Loucy (cell line): ENCODE measurements at regions not wholly inside any gene's neighbourhood (a gene's known extent, or its start where the extent isn't known, plus 50 kb on each side); places are given as distances from the start of the nearest gene placed in this dataset.
"Not testable (repeated sequence)": the region's sequence is repeated elsewhere in the genome, so short reads cannot be mapped to it uniquely, and the experiment has no call there.

ENCODE experiments used
- H2AFZ ChIP-seq: fragments of 200-600 bp; sonication (generic); 2 replicates; pipeline ENCODE4 v1.6.0; 2016; ENCODE audit warnings: antibody characterized with exemption, mild to moderate bottlenecking, low read length, moderate library complexity
- H3F3A ChIP-seq: fragments of 200-600 bp; 2 replicates; pipeline ENCODE4 v1.6.0; 2016; ENCODE audit warnings: antibody characterized with exemption, low read depth, mild to moderate bottlenecking
- H3K27me3 ChIP-seq: fragments of 200-600 bp; sonication (generic); 2 replicates; pipeline ENCODE4 v1.6.1; 2014; ENCODE audit warnings: low read length, mild to moderate bottlenecking; ENCODE audit not compliant: insufficient read depth, poor library complexity, severe bottlenecking
- H3K36me3 ChIP-seq: fragments of 200-600 bp; sonication (generic); 2 replicates; pipeline ENCODE4 v1.6.1; 2016; ENCODE audit warnings: low read length; ENCODE audit not compliant: insufficient read depth
- H3K4me1 ChIP-seq: fragments of 200-600 bp; sonication (generic); 2 replicates; pipeline ENCODE4 v1.5.1; 2014; ENCODE audit warnings: low read length, mild to moderate bottlenecking; ENCODE audit not compliant: insufficient read depth, poor library complexity, severe bottlenecking
- H3K4me2 ChIP-seq: fragments of 200-600 bp; sonication (generic); 2 replicates; pipeline ENCODE4 v1.6.0; 2014; ENCODE audit warnings: antibody characterized with exemption, low read length, low read depth, mild to moderate bottlenecking; ENCODE audit not compliant: poor library complexity, severe bottlenecking
- H3K4me3 ChIP-seq: fragments of 200-600 bp; sonication (generic); 2 replicates; pipeline ENCODE4 v1.5.1; 2014; ENCODE audit warnings: low read length, mild to moderate bottlenecking, mixed read lengths; ENCODE audit not compliant: poor library complexity, severe bottlenecking
- H3K79me2 ChIP-seq: fragments of 200-600 bp; sonication (generic); 2 replicates; pipeline ENCODE4 v1.6.1; 2014; ENCODE audit warnings: low read length; ENCODE audit not compliant: insufficient read depth
- H3K9ac ChIP-seq: fragments of 200-600 bp; sonication (generic); 2 replicates; pipeline ENCODE4 v1.6.0; 2014; ENCODE audit warnings: mild to moderate bottlenecking, low read depth, low read length, moderate library complexity; ENCODE audit not compliant: poor library complexity, severe bottlenecking
- H3K9me2 ChIP-seq: fragments of 200-600 bp; sonication (generic); replicated peaks from 2 replicates; pipeline ENCODE4 v1.6.1; 2016; ENCODE audit warnings: low read depth, low read length, mixed read lengths
- H3K9me3 ChIP-seq: fragments of 200-600 bp; sonication (generic); 2 replicates; pipeline ENCODE4 v1.6.1; 2014; ENCODE audit warnings: mild to moderate bottlenecking, antibody characterized with exemption, low read length, low read depth; ENCODE audit not compliant: insufficient read depth
- H4K20me1 ChIP-seq: fragments of 200-600 bp; sonication (generic); 2 replicates; pipeline ENCODE4 v1.6.0; 2014; ENCODE audit warnings: antibody characterized with exemption, low read length, mild to moderate bottlenecking; ENCODE audit not compliant: insufficient read depth, poor library complexity, severe bottlenecking
- CTCF ChIP-seq: fragments of 200-600 bp; sonication (generic); conservative IDR thresholded peaks from 2 replicates; pipeline ENCODE4 v1.5.1; 2014; ENCODE audit warnings: mild to moderate bottlenecking, antibody characterized with exemption, low read length
- EZH2phosphoT487 ChIP-seq: fragments of 200-600 bp; IDR thresholded peaks from 2 replicates; pipeline ENCODE4 v1.6.1; 2018; ENCODE audit warnings: antibody characterized with exemption, mild to moderate bottlenecking, moderate library complexity, borderline replicate concordance

GRCh38 chr10:80829151-80829550, 291.4 kb downstream of the SH2D4B start:
- no peaks in the 10 kb centered on the region for H3K36me3 ChIP-seq
- no peak overlapping the region for H3K4me3 ChIP-seq
- no peak overlapping the region for H3K9ac ChIP-seq
- H2AFZ ChIP-seq: no peak overlapping the region
- H3K79me2 ChIP-seq: no peaks in the 10 kb centered on the region
- H3K4me2 ChIP-seq: no peak overlapping the region
- no peaks in the 10 kb centered on the region for H3K4me1 ChIP-seq
- H3K9me2 ChIP-seq: no peaks in the 10 kb centered on the region
- TF ChIP-seq EZH2phosphoT487 (no peak), CTCF (no peak)
- H3K9me3 ChIP-seq: peaks cover 4% of the 10 kb centered on the region; the same call in 1 of the 2 replicates
- H3K27me3 ChIP-seq: no peaks in the 10 kb centered on the region
- no peaks in the 10 kb centered on the region for H4K20me1 ChIP-seq
- H3F3A ChIP-seq: no peaks in the 10 kb centered on the region

DNA sequence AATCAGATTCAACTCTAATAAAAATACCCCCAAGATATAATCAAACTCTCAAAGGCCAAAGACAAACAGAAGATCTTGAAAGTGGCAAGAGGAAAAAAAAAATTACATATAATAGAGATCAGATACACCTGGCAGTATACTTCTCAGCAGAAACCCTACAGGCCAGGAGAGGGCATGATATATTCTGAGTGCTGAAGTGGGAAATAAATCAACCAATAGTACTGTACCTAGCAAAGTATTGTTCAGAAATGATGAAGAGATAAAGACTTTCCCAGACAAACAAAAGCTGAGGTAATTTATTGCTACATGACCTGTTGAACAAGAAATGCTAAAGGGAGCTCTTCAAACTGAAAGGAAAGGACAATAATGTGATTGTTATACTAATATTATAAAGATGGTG, 291.9 kb downstream of the SH2D4B start:
- Histone ChIP-seq H4K20me1 (no peaks in the 10 kb centered on the region), H3K9ac (no peak overlapping the region), H3K79me2 (no peaks in the 10 kb centered on the region), H3K36me3 (no peaks in the 10 kb centered on the region), H3K27me3 (no peaks in the 10 kb centered on the region), H3K4me2 (no peak overlapping the region), H3K9me2 (no peaks in the 10 kb centered on the region), H3F3A (no peaks in the 10 kb centered on the region), H2AFZ (no peak overlapping the region), H3K9me3 (peaks cover 4% of the 10 kb centered on the region; the same call in 1 of the 2 replicates), H3K4me3 (no peak overlapping the region), H3K4me1 (no peaks in the 10 kb centered on the region)
- TF ChIP-seq EZH2phosphoT487 (no peak), CTCF (no peak)

GRCh38 chr10:80832693-80833092, 295.0 kb downstream of the SH2D4B start:
- not testable (repeated sequence) for H2AFZ ChIP-seq, H3K36me3 ChIP-seq, H3F3A ChIP-seq, H3K79me2 ChIP-seq, H3K9ac ChIP-seq, H4K20me1 ChIP-seq, H3K9me3 ChIP-seq, H3K4me3 ChIP-seq, H3K9me2 ChIP-seq, H3K27me3 ChIP-seq, H3K4me2 ChIP-seq, H3K4me1 ChIP-seq

DNA sequence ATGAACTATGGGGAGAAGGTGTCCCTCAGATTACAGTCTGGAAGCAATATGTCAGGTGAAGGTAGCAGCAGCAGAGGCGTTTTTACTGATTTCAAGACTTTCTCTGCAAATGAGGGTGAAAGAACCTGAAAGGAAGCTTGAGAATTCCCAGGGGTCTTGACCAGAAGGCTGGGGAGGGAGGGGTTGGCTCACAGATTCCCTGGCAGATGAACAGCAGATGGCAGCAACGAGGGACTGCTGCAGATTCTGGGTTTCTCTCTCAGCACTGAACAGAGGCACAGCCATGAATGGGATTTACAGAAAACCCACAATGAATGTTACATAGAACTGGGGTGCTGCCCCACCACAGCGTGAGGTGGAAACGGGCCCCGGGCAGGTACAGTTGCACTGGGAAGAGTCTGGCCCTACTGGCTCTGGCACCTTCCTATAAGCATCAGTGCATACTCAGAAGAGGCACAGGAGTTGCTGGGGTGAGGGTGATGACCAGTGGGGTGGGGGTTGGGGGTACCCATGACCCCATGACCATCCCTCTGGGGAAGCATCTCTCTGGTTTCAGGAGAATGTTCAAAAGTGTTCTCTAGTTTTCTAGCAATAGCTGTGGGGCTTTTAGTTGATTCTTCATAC, 317.8 kb downstream of the SH2D4B start:
- no peaks in the 10 kb centered on the region for H3K79me2 ChIP-seq
- H3F3A ChIP-seq: no peaks in the 10 kb centered on the region
- no peaks in the 10 kb centered on the region for H4K20me1 ChIP-seq
- H3K4me3 ChIP-seq: no peak overlapping the region
- H2AFZ ChIP-seq: peak overlapping the region; percentile 50
- peaks cover 29% of the 10 kb centered on the region for H3K4me1 ChIP-seq
- no peak overlapping the region for H3K9ac ChIP-seq
- TF ChIP-seq CTCF (peak; percentile 87), EZH2phosphoT487 (no peak)
- no peaks in the 10 kb centered on the region for H3K9me2 ChIP-seq
- no peaks in the 10 kb centered on the region for H3K27me3 ChIP-seq
- no peaks in the 10 kb centered on the region for H3K9me3 ChIP-seq
- no peaks in the 10 kb centered on the region for H3K36me3 ChIP-seq
- H3K4me2 ChIP-seq: no peak overlapping the region
